Hepatocyte (in vitro differentiated cells): ENCODE measurements at regions not wholly inside any gene's neighbourhood (a gene's known extent, or its start where the extent isn't known, plus 50 kb on each side); places are given as distances from the start of the nearest gene placed in this dataset.

ENCODE experiments used
- EZH2 ChIP-seq: fragments of 200-600 bp; sonication (generic); IDR thresholded peaks from 2 replicates; pipeline ENCODE4 v1.6.1; 2016; ENCODE audit warnings: antibody characterized with exemption, mild to moderate bottlenecking, borderline replicate concordance
- EZH2phosphoT487 ChIP-seq: fragments of 200-600 bp; sonication (generic); IDR thresholded peaks from one replicate; pipeline ENCODE4 v1.6.1; 2018; ENCODE audit warnings: antibody characterized with exemption, mild to moderate bottlenecking, low read depth, moderate library complexity; ENCODE audit not compliant: unreplicated experiment, severe bottlenecking
- TF ChIP-seq, protein P1 (sequence below): fragments of 200-600 bp; sonication (generic); IDR thresholded peaks from 2 replicates; pipeline ENCODE4 v1.5.1; 2016; ENCODE audit warnings: antibody characterized with exemption, mild to moderate bottlenecking; ENCODE audit not compliant: poor library complexity

DNA sequence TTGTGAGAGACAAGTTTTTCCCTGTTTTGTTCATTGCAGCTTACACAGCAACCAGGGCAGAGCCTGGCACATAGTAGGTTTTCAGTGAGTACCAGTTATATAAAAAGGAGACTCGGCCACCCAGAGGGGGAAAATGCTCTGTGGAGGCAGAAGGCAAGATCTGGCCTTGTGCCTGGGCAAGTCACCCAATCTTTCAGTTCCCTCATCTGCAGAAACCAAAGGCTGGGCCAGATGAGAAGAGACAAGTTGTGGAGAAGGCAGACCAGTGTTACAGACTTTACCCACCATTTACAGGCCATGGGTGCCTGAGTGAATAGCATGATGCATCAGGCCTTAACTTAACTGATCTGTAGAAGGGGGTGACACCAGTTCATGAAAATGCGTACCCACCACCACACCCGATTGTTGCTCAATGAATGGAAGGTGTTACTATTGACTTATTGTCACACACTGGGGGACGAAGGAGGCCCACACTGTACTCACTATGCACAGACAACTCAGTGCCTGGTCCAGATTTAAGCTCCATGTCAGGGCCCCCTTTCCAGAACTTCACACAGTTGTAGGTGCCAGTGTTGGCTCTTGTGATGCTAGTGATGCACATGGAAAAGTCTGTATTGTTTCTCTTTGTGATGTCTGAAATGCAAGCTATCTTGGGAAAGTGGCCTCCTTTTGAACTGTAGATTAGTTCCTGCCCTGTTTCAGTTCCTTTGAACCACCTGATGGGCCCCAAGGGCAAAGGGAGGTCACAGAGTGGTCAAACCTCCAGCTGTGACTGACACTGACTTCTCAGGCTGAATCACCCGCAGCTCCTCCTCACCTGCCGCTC is 64.3 kb upstream of the SIRPG start:
- TF ChIP-seq, protein P1, sequence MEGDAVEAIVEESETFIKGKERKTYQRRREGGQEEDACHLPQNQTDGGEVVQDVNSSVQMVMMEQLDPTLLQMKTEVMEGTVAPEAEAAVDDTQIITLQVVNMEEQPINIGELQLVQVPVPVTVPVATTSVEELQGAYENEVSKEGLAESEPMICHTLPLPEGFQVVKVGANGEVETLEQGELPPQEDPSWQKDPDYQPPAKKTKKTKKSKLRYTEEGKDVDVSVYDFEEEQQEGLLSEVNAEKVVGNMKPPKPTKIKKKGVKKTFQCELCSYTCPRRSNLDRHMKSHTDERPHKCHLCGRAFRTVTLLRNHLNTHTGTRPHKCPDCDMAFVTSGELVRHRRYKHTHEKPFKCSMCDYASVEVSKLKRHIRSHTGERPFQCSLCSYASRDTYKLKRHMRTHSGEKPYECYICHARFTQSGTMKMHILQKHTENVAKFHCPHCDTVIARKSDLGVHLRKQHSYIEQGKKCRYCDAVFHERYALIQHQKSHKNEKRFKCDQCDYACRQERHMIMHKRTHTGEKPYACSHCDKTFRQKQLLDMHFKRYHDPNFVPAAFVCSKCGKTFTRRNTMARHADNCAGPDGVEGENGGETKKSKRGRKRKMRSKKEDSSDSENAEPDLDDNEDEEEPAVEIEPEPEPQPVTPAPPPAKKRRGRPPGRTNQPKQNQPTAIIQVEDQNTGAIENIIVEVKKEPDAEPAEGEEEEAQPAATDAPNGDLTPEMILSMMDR = no peak
- TF ChIP-seq EZH2 (no peak), EZH2phosphoT487 (no peak)
